NCI-H2196 (cell line): ENCODE measurements at regions not wholly inside any gene's neighbourhood (a gene's known extent, or its start where the extent isn't known, plus 50 kb on each side); places are given as distances from the start of the nearest gene placed in this dataset.

Source experiments
- DNase-seq: peaks from one replicate; lab custom pipeline; 2025; ENCODE audit not compliant: unreplicated experiment; lab: John Stamatoyannopoulos, UW

DNA sequence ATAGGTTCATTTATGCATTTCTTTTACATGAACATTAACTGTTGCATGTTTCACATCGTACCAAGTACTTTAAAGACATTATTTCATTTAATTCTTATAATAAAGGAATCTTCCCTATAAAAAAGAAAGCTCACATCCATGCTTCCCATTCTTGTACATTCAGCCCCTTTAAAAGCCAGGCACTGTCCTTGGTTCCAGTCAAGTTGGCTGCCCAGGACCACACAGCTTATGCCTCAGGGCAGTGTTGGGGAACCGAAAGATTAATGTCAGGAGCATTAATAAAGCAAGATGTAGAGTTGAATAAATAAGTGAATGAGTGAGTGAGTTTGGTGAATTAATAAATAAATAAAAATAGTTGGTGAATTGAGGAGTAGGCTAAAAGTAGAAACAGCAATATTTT, 409.4 kb upstream of the DAB1 start:
- DNase-seq, result no peak

DNA sequence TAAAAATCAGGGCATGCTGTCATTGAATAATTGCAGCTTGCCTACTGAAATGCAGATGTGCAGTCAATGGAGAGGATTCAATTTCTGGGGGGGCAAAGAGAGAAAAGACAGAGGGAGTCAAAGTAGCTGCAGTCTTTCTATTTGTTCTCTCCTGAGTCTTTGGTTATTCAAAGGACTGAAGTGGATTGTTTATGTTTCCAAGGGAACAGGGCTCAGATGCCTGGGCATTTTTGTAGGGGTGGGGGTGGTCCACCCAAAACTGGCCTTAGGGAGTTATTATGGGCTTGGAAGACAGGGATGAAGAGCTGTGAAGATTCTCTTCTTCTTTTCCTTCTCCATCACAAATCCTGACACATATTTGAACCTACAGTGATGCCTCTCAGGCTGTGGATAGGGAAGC, 408.8 kb upstream of the DAB1 start:
- DNase-seq, result no peak

DNA sequence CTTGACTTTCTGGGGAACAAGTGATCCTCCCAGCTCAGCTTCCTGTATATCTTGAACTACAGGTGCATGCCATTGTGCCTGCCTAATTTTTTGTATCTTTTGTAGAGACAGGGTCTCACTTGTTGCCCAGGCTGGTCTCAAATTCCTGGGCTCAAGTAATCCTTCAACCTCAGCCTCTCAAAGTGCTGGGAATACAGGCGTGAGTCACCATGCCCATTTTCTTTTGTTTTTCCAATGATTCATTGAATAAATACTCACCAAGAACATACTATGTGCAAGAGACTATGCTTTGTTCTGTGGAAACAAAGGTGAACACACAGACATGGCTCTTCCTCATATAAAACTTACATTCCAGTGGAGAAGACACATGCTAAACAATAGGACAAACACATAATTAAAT, 407.8 kb upstream of the DAB1 start:
- no peak for DNase-seq

DNA sequence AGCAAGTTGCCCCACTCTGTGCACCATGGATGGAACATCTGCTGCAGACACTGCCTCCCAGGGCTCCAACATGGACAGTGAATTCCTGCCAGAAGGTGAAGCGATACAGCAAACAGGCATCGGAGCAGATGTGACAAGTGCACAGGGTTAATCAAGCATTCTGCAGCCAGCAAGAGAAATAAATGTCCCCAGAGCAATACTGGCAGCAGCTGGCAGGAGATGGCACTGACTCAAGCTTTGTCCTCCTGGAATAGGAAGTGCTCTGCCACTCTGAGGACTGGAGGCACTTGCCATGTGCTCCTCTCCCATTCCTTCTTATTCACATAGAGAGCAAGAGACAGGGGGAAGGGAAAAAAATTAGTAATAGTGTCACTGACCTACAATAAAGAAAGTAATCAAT, 402.7 kb upstream of the DAB1 start:
- DNase-seq, result no peak

DNA sequence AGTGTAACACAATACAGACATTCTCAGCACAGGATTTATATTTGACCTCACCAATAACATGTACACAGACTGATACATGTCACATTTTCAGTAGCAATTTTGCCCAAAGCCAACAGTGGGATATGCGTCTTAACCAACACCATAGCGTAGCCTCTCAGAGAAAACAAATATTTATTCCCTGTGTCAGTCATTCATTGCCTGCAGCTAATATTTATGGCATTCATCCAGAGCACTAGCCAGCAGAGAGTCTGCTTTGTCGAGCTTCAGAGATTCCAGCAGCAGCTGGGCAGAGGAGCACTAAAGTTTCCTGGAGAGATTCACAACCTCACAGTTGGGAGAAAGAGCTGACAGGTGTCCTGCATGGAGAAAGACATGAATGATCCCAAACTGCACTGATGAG, 400.7 kb upstream of the DAB1 start:
- DNase-seq, result no peak

DNA sequence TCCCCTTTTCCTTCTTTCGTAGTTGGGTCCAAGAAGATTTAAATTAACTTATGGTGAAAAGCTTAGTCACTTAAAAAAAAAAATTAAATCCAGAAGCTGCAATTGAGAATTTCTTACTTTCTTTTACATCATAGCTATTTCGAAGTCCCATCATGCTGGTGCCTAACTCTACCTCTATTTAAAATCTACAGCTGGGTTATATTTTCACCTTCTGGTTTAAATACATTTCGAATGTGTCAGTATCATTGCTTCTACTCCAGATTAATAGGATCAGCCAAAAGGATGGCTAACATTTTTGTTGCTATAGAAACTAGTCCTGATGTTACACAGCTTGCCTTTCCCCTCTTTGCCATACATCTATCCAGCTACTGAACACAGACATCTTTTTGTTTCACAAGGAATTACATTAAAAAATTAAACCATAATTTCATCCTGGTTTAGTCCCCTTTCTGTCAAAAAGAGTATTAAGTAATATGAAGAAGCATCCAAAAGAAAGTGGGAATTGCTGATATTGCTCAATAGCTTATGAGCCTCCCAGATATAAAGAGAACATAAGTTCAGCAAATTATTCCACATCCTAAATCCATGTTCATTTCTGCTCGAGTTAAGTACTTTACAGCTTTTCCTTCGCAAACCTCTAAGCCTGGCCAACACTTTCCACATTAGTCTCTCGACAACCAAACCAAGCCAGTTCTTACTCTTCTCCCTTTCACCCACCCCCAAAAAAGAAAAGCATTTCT, 396.7 kb upstream of the DAB1 start:
- DNase-seq, result no peak

DNA sequence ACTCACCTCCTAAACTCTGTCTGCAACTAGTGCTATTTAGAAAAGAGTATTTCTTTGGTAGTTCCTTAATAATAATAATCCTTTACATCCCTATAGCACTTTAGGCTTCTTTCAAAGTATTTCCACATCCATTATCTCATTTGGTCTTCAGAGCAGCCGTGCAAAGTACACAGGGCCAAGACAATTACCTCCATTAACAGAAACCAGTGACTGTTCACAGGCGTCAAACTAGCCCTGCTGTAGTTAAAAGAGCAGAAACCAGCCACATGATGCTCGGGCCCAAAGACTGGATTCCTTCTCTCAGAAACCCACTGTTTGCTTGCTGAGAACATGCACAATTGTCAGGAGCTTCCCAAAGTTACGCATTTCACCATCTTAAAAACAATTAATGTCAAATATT, 396.0 kb upstream of the DAB1 start:
- no peak for DNase-seq

DNA sequence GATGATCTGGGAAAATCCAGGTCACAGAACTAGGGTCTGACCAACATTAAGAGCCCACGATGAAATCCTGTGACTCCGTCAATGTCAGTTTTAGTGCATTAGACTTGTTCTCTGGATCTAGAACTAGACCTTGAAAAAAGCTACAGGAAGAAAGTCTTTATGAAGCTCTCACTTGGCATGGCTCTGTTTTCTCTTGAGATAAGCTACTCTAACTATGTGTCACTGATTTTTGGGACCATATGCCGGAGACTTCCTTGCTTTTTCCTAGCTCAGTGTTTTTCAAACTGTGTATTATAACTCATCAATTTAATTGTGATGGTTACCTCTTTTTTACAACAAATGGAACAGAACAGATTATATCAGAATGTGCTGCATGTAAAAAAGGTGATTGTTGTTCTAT, 379.7 kb upstream of the DAB1 start:
- no peak for DNase-seq

DNA sequence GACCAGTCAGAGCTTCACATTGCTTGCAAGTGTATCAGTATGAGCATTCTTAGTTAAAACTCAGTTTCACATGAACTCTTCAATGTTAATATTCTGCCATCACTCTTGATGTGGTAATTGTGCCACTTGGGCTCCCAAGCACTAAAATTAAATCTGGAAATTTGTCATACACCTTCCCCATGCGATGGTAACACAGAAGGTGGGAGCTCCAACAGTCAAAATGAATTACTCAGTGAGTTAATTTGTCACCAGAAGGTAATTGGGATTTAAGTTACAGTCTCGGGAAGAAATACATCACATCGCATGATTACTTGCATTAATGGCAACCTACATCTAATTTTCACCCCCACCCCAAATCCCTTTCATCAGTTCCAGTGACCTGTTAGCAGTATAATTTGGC, 376.5 kb upstream of the DAB1 start:
- no peak for DNase-seq

DNA sequence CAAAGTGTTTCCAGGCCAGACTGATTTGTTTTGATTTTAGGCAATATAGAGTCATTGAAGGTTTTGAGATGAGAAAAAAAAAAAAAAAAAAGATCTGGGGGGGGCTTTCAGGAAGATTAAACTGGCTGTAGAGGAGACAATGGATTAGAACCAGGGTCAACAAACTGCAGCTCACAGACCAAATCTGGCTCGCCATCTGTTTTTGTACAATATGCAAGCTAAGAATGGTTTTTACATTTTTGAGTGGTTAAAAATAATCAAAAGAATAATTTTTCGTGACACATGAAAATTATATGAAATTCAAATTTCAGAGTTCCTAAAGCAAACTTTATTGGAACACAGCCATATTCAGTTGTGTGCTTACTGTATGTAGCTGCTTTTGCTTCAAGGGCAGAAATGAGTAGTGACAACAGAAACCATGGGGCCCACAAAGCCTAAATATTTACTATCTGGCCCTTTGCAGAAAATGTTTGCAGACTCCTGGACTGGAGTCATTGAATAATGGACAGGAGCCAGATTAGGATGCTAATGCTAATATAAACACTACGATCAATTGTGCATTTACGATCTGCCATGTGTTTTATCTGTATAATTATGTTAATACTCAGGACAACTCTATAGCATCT, 375.7 kb upstream of the DAB1 start:
- DNase-seq, result no peak

DNA sequence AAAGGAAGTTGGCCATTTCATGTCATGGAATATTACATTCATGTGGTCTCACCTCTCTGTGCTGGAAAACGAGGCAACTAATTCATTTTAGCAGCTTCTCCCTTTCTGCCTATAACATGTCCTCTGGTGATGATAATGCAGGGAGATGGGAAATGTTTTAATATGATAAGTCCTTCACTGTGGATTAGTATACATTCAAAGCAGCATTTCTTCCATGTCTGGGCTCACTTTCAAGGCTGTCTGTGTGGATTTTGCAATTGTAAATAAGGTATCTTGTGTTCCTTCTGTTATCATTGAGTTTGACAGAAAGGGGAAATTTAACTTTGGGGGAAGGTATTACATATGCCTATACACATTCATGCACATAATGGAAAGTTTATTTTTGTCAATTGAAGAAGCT, 374.7 kb upstream of the DAB1 start:
- DNase-seq, result no peak

DNA sequence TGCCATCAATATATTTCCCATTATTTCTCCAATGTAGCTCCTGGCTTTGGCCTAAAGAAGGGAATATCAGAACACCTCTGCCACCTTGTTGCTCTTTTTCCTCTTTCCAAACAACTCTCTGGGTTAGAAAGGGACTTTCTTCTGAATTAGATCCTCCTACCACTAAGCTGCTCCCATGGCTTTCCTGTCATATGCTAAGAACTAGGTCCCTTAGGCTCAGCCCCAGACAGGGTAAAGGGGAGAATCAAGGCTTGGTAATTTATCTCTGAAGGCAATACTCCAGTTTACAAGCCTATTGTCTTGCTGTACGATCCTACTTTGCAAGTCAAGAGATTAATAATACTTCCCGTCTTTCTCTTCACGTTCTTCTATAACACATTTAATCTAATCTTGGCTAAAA, 373.2 kb upstream of the DAB1 start:
- DNase-seq, result no peak

DNA sequence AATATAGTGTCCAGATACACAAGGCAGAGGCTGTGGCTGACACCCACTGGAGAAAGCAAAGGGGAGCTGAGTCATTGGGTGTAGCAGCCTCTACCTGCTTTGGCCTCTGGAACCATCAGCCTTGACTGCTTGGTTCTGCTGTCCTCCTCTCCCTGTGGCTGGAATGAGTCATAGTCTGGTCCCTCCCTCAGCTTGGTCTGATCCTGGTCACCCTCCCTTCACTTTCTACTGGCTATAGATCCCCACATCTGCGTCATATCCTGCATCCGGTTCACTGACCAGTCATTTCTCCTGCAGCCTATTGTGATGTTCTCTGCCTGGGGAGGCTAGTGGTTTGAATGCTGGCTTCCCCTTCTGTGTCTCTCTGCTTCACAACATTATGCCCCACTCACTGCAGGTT, 372.8 kb upstream of the DAB1 start:
- no peak for DNase-seq

DNA sequence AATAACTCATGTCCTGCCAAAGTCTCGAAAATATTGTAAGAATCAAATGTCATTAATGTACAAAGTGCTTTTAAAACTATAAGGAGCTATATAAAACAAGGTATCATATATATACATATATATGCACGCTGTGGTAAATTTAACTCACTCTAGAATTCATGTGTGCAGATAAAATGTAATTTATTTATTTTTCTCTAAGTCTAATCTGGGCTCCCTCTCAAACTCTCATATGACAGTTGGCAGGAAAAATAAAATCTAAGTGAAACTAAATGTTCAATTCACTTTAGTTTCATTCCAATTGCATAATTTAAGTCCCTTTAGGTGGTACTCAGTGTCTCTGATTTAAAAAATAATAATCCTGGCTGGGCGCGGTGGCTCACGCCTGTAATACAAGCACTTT, 372.0 kb upstream of the DAB1 start:
- no peak for DNase-seq

DNA sequence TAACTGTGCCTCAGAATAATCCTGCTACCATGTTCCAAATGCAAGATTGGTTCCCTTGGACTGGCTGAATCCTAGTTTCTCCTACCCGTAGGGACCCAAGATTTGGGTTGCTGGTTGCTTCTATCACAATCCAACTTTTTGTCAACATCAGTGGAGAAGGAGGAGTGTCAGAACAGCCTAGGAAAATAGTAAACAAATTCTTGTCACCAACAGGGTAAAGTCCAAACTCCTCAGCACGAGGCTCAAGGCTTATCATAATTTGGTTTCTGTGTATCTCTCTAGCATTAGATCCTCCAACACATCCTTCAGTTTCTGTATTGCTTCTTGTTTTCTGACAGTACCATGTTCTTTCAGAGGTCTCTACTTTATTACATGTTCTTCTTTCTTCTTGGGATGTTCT, 370.2 kb upstream of the DAB1 start:
- no peak for DNase-seq

DNA sequence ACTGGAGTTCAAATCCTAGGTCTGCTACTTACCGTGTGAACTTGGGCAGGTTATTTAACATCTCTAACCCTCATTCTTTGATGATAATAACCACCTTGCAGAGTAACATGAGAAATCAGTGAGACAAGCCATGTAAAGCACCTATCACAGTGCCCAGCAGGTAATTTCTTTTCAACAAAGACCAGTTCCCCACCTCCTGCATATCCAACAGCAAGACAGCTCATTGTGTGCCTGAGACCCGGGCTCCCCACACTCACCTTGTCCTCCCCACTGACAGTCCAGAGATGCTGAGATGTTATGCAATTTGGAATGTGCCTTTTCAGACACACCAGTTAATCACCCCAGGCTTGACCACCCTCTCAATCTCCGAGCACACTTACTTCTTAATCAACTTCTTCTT, 367.6 kb upstream of the DAB1 start:
- DNase-seq, result no peak

DNA sequence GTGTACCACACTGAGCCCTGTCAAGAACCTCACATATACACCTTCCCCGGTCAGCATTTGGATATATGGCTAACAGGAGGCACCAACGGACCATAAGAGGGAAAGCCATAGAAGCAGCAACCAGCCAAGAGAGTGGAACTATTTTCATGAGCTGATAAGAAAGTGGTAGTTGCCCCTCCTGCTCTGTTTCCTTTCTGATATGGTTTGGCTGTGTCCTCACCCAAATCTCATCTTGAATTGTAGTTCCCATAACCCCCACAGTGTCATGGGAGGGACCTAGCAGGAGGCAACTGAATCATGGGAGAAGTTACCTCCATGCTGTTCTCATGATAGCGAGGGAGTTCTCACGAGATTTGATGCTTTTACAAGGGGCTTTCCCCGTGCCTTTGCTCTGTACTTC, 366.1 kb upstream of the DAB1 start:
- no peak for DNase-seq

DNA sequence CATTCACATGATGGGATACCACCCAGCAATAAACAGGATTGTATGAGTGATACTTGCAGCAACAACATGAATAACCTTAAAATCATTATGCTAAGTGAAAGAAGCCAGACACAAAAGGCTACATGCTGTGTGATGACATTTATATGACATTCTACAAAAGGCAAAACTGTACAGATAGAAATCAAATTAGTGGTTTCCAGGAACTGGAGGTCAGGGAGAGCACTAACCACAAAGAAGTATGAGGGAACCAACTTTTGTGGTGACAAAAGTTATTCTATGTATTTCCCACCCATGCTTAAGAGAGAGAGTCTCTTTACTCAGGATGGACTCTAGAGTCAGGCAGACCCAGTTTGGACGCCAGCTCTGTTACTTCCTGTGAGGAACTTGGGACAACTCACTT, 364.5 kb upstream of the DAB1 start:
- DNase-seq, result no peak

DNA sequence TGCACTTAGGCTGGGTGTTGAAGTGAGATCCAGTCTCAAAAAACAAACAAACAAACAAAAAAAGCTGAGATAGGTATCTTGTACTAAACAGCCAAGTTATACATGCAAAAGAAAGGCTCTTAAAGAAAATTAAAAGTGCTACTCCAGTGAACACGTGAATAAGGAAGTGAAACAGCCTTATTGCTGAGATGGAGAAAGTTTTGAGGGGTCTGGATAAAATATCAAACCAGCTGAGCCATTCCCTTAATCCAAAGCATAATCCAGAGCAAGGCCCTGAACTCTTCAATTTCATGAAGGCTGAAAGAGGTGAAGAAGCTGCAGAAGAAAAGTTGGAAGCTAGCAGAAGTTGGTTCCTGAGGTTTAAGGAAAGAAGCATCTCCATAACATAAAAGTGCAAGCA, 360.5 kb upstream of the DAB1 start:
- DNase-seq, result no peak

DNA sequence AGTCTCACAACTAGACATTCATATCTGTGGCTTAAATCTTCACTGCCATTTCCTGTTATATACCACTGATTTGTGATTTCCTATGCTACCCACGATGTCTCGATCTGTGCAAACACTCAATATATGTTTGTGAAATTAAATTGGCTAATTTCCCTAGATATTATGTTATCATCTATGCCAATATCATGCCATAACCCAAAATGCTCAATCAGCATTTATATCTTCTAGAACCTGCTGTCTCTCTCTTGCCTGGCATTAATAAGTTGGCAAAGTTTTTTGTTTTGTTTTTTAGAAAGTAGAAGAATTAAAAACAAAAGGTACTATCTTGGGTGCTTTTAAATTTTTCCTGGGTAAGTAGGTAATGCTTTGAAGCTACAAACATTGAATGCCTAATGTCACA, 358.5 kb upstream of the DAB1 start:
- DNase-seq, result no peak

DNA sequence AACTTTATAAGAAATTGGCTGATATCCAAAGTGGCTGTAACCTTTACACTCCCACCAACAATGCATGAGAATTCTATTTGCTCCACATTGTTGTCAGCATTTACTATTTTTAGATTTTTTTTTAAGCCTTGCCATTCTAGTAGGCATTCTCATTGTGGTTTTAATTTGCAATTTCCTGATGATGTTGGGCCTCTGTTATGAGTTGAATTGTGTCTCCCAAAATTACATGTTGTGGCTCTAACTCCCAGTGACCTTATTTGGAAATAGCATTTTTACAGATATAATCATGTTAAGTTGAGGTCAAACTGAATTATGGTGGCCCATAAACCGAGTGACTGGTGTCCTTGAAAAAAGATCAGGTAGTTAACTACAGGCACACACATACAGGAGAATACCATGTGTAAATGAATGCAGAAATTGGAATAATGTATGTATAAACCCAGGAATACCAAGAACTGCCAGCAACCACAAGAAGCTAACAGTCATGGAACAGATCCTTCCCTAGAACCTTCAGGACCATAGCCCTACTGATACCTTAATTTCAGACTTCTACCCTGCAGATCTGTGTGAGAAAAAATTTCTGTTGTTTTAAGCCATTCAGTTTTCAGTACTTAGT, 348.8 kb upstream of the DAB1 start:
- DNase-seq, result no peak

DNA sequence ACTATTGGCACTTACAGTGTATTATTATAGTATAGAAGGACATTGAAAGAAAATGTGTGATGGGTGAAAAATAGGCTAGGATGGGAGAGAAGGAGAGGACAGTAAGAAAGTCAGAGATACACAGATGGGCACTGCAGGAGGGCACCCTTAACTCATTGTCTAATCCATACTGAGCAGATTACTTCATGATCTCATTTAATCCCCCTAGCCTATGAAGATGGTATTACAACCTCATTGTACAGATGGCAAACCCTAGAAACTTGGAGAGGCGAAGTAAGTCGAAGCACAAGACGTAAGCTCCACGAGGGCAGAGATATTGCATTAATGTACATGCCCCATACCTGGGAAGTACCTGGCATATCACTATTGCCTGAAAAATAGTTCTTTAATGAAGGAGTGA, 346.9 kb upstream of the DAB1 start:
- DNase-seq, result no peak

DNA sequence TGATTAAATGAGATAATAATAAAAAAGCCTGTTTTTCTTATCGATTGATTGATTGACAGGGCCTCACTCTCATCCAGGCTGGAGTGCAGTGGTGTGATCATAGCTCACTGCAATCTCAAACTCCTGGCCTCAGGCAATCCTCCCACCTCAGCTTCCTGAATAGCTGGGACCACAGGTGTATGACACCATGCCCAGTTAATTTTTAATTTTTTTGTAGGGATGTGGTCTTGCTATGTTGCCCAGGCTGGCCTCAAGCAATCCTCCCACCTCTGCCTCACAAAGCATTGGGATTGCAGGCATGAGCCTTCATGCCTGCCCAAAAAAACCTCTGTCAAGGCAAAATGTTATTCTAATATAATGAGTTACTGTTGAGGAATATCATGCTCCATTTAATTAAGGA, 346.4 kb upstream of the DAB1 start:
- DNase-seq, result no peak
